ENCODE measurements at regions not wholly inside any gene's neighbourhood (a gene's known extent, or its start where the extent isn't known, plus 50 kb on each side); places are given as distances from the start of the nearest gene placed in this dataset.

DNA sequence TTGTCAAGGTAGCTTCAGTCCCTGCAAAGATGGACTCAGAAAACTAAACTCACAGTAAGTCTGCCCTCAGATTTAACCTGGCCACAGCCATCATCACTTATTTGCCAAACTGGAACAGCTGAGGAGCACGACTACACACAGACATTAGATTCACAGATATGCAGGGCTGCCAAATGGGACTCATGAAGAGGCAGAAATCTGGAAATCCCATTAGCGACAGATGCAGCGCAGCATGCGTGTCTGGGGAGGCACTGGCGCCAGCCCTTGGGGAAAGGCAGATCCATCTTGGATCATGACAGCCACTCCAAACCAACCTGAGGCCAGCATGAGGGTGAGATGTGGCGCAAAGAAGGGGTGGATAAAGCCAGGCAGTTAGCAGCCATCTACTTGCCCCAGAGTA, 160.7 kb upstream of the TSC22D2 start:
- intact Hi-C loops (cut with DNase I), result no loop called here
- H3K36me3 ChIP-seq, result no peaks in the 10 kb centered on the region
- TF ChIP-seq, protein P1, sequence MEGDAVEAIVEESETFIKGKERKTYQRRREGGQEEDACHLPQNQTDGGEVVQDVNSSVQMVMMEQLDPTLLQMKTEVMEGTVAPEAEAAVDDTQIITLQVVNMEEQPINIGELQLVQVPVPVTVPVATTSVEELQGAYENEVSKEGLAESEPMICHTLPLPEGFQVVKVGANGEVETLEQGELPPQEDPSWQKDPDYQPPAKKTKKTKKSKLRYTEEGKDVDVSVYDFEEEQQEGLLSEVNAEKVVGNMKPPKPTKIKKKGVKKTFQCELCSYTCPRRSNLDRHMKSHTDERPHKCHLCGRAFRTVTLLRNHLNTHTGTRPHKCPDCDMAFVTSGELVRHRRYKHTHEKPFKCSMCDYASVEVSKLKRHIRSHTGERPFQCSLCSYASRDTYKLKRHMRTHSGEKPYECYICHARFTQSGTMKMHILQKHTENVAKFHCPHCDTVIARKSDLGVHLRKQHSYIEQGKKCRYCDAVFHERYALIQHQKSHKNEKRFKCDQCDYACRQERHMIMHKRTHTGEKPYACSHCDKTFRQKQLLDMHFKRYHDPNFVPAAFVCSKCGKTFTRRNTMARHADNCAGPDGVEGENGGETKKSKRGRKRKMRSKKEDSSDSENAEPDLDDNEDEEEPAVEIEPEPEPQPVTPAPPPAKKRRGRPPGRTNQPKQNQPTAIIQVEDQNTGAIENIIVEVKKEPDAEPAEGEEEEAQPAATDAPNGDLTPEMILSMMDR (IDR thresholded peaks at IDR 0.05), result no peak
- no peak for TF ChIP-seq POLR2A (IDR thresholded peaks at IDR 0.05)
- peaks cover 0 to 7% (median 3%) of the 10 kb centered on the region in 4 donors for H3K4me1 ChIP-seq
- no peaks in the 10 kb centered on the region for H3K9me3 ChIP-seq
- ATAC-seq, result no peak
- no peak overlapping the region for H3K4me3 ChIP-seq
- WGBS (ENCODE audit: insufficient coverage, low coverage, low lambda C conversion rate, missing lambda C conversion rate), result 50% methylated on average over 1 of the region's 6 CpGs
- no peak for DNase-seq
- no peaks in the 10 kb centered on the region for H3K27me3 ChIP-seq
- no peak overlapping the region for H3K27ac ChIP-seq

- Histone ChIP-seq H3K4me3 (no peak overlapping the region), H3K27me3 (no peaks in the 10 kb centered on the region), H3K27ac (no peak overlapping the region), H3K36me3 (no peaks in the 10 kb centered on the region), H3K4me1 (no peaks in the 10 kb centered on the region), H3K9me3 (no peaks in the 10 kb centered on the region)
- TF ChIP-seq, protein P1 (IDR thresholded peaks at IDR 0.05), result no peak
- TF ChIP-seq POLR2A (IDR thresholded peaks at IDR 0.05), result no peak
- WGBS (ENCODE audit: insufficient coverage, low coverage, low lambda C conversion rate, missing lambda C conversion rate), result 38% methylated on average over 3 of the region's 3 CpGs
- DNase-seq, result no peak
- ATAC-seq, result peak in 3 of 4 donors; percentile 27 to 59 (median 33)
- intact Hi-C loops (cut with DNase I), result no loop called here
Measured at GRCh38 chr3:150243466-150243865, 164.6 kb upstream of the TSC22D2 start.

- ATAC-seq (no peak), DNase-seq (no peak)
- H3K36me3 ChIP-seq, result no peaks in the 10 kb centered on the region
- peaks cover 0 to 9% (median 0%) of the 10 kb centered on the region in 4 donors for H3K4me1 ChIP-seq
- no peaks in the 10 kb centered on the region for H3K27me3 ChIP-seq
- TF ChIP-seq POLR2A (IDR thresholded peaks at IDR 0.05), result no peak
- TF ChIP-seq, protein P1 (IDR thresholded peaks at IDR 0.05), result no peak
- WGBS (ENCODE audit: insufficient coverage, low coverage, low lambda C conversion rate, missing lambda C conversion rate), result 95% methylated on average over 1 of the region's 3 CpGs
- intact Hi-C loops (cut with DNase I), result no loop called here
- H3K9me3 ChIP-seq, result no peaks in the 10 kb centered on the region
- H3K4me3 ChIP-seq, result no peak overlapping the region
- H3K27ac ChIP-seq, result no peak overlapping the region
Measured at GRCh38 chr3:150242220-150242936, 165.7 kb upstream of the TSC22D2 start.

GRCh38 chr3:150240891-150241290, 167.2 kb upstream of the TSC22D2 start:
- 49% methylated on average over 2 of the region's 2 CpGs for WGBS (ENCODE audit: insufficient coverage, low coverage, low lambda C conversion rate, missing lambda C conversion rate)
- intact Hi-C loops (cut with DNase I), result no loop called here
- no peaks in the 10 kb centered on the region for H3K27me3 ChIP-seq
- DNase-seq, result no peak
- ATAC-seq, result peak; percentile 37 to 73 (median 51)
- no peak overlapping the region for H3K27ac ChIP-seq
- H3K36me3 ChIP-seq, result no peaks in the 10 kb centered on the region
- no peak for TF ChIP-seq POLR2A (IDR thresholded peaks at IDR 0.05)
- TF ChIP-seq, protein P1 (IDR thresholded peaks at IDR 0.05), result peak in 1 of 4 donors; percentile 22
- no peaks in the 10 kb centered on the region for H3K9me3 ChIP-seq
- H3K4me1 ChIP-seq, result peaks cover 0 to 9% (median 0%) of the 10 kb centered on the region in 4 donors
- H3K4me3 ChIP-seq, result no peak overlapping the region
